Mesodermal cell (in vitro differentiated cells): ENCODE measurements at regions not wholly inside any gene's neighbourhood (a gene's known extent, or its start where the extent isn't known, plus 50 kb on each side); places are given as distances from the start of the nearest gene placed in this dataset.

Source experiments
- H3K27ac ChIP-seq: 2 replicates; pipeline ENCODE4 v1.7.0; 2013; ENCODE audit warnings: mild to moderate bottlenecking, low read depth, low read length, moderate library complexity; ENCODE audit not compliant: severe bottlenecking
- H3K36me3 ChIP-seq: 2 replicates; pipeline ENCODE4 v1.7.1; 2013; ENCODE audit warnings: mild to moderate bottlenecking, low read length, moderate library complexity; ENCODE audit not compliant: control insufficient read depth, insufficient read depth
- H3K4me1 ChIP-seq: one replicate; pipeline ENCODE4 v1.7.1; 2013; ENCODE audit warnings: mild to moderate bottlenecking, low read length; ENCODE audit not compliant: insufficient read depth, control insufficient read depth, poor library complexity, severe bottlenecking
- H3K4me3 ChIP-seq: 2 replicates; pipeline ENCODE4 v1.7.0; 2013; ENCODE audit warnings: low read length, control low read depth, mild to moderate bottlenecking; ENCODE audit not compliant: insufficient read depth, poor library complexity, severe bottlenecking; ENCODE audit errors: extremely low read depth
- H3K9me3 ChIP-seq: 2 replicates; pipeline ENCODE4 v1.7.1; 2013; ENCODE audit warnings: mild to moderate bottlenecking, low read length, moderate library complexity; ENCODE audit not compliant: control insufficient read depth
- WGBS, 2 experiments: methylation state at CpG; one replicate each; pipeline ENCODE4 v1.1.5; 2013; ENCODE audit warnings: missing lambda C conversion rate in 2 of 2; ENCODE audit not compliant: insufficient coverage in 2 of 2; 5-methylcytosine and 5-hydroxymethylcytosine counted together

- H3K4me3 ChIP-seq: no peak overlapping the region
- H3K27ac ChIP-seq: no peak overlapping the region
- no peaks in the 10 kb centered on the region for H3K9me3 ChIP-seq
- H3K4me1 ChIP-seq: no peaks in the 10 kb centered on the region
- H3K36me3 ChIP-seq: no peaks in the 10 kb centered on the region
- 83 to 89% methylated on average over 12 of the region's 12 CpGs for WGBS, 2 experiments
Measured at GRCh38 chr22:49566141-49566541, 261.5 kb downstream of the BRD1 start.

- H3K36me3 ChIP-seq: no peaks in the 10 kb centered on the region
- no peaks in the 10 kb centered on the region for H3K4me1 ChIP-seq
- no peaks in the 10 kb centered on the region for H3K9me3 ChIP-seq
- no peak overlapping the region for H3K27ac ChIP-seq
- no peak overlapping the region for H3K4me3 ChIP-seq
- 91 to 100% methylated on average over 2 to 3 of the region's 6 CpGs for WGBS, 2 experiments
Measured at GRCh38 chr22:49565516-49565855, 262.2 kb downstream of the BRD1 start.

GRCh38 chr22:49564666-49565515, 262.8 kb downstream of the BRD1 start:
- Histone ChIP-seq H3K9me3 (no peaks in the 10 kb centered on the region), H3K4me3 (no peak overlapping the region), H3K4me1 (no peaks in the 10 kb centered on the region), H3K36me3 (no peaks in the 10 kb centered on the region), H3K27ac (no peak overlapping the region)
- WGBS, 2 experiments: 89 to 94% methylated on average over 26 to 28 of the region's 28 CpGs

- H3K36me3 ChIP-seq: no peaks in the 10 kb centered on the region
- H3K27ac ChIP-seq: no peak overlapping the region
- H3K4me3 ChIP-seq: no peak overlapping the region
- H3K9me3 ChIP-seq: no peaks in the 10 kb centered on the region
- 91 to 92% methylated on average over 4 to 5 of the region's 5 CpGs for WGBS, 2 experiments
- H3K4me1 ChIP-seq: no peaks in the 10 kb centered on the region
Measured at GRCh38 chr22:49564054-49564453, 263.6 kb downstream of the BRD1 start.

- 81 to 94% methylated on average over 4 of the region's 4 CpGs for WGBS, 2 experiments
- no peak overlapping the region for H3K4me3 ChIP-seq
Measured at GRCh38 chr22:49562685-49563249, 264.9 kb downstream of the BRD1 start.

GRCh38 chr22:49561976-49562375, 265.7 kb downstream of the BRD1 start:
- WGBS, 2 experiments: 94 to 97% methylated on average over 5 of the region's 6 CpGs
- H3K36me3 ChIP-seq: no peaks in the 10 kb centered on the region
- no peak overlapping the region for H3K4me3 ChIP-seq
- no peaks in the 10 kb centered on the region for H3K4me1 ChIP-seq
- no peak overlapping the region for H3K27ac ChIP-seq
- H3K9me3 ChIP-seq: no peaks in the 10 kb centered on the region

More at GRCh38 chr22:49562685-49563249, 264.9 kb downstream of the BRD1 start:
- H3K36me3 ChIP-seq: no peaks in the 10 kb centered on the region
- no peaks in the 10 kb centered on the region for H3K4me1 ChIP-seq
- no peak overlapping the region for H3K27ac ChIP-seq
- H3K9me3 ChIP-seq: no peaks in the 10 kb centered on the region

GRCh38 chr22:49561338-49561737, 266.3 kb downstream of the BRD1 start:
- Histone ChIP-seq H3K9me3 (no peaks in the 10 kb centered on the region), H3K27ac (no peak overlapping the region), H3K4me3 (no peak overlapping the region), H3K4me1 (no peaks in the 10 kb centered on the region), H3K36me3 (no peaks in the 10 kb centered on the region)
- WGBS, 2 experiments: 83 to 96% methylated on average over 3 to 4 of the region's 4 CpGs

- 89 to 92% methylated on average over 9 to 11 of the region's 11 CpGs for WGBS, 2 experiments
- H3K27ac ChIP-seq: no peak overlapping the region
Measured at GRCh38 chr22:49555526-49555925, 272.1 kb downstream of the BRD1 start.

GRCh38 chr22:49554741-49555140, 272.9 kb downstream of the BRD1 start:
- 95 to 97% methylated on average over 15 to 17 of the region's 17 CpGs for WGBS, 2 experiments
- Histone ChIP-seq H3K27ac (no peak overlapping the region), H3K9me3 (no peaks in the 10 kb centered on the region), H3K4me3 (no peak overlapping the region), H3K36me3 (no peaks in the 10 kb centered on the region), H3K4me1 (no peaks in the 10 kb centered on the region)

More at GRCh38 chr22:49555526-49555925, 272.1 kb downstream of the BRD1 start:
- no peaks in the 10 kb centered on the region for H3K36me3 ChIP-seq
- H3K9me3 ChIP-seq: no peaks in the 10 kb centered on the region
- H3K4me3 ChIP-seq: no peak overlapping the region
- no peaks in the 10 kb centered on the region for H3K4me1 ChIP-seq

- 85 to 94% methylated on average over 6 to 10 of the region's 10 CpGs for WGBS, 2 experiments
- no peaks in the 10 kb centered on the region for H3K36me3 ChIP-seq
- no peaks in the 10 kb centered on the region for H3K4me1 ChIP-seq
- no peaks in the 10 kb centered on the region for H3K9me3 ChIP-seq
- no peak overlapping the region for H3K4me3 ChIP-seq
- H3K27ac ChIP-seq: no peak overlapping the region
Measured at GRCh38 chr22:49554296-49554625, 273.4 kb downstream of the BRD1 start.
